ENCODE measurements at regions not wholly inside any gene's neighbourhood (a gene's known extent, or its start where the extent isn't known, plus 50 kb on each side); places are given as distances from the start of the nearest gene placed in this dataset.
"Not testable (repeated sequence)": the region's sequence is repeated elsewhere in the genome, so short reads cannot be mapped to it uniquely, and the experiment has no call there.

DNA sequence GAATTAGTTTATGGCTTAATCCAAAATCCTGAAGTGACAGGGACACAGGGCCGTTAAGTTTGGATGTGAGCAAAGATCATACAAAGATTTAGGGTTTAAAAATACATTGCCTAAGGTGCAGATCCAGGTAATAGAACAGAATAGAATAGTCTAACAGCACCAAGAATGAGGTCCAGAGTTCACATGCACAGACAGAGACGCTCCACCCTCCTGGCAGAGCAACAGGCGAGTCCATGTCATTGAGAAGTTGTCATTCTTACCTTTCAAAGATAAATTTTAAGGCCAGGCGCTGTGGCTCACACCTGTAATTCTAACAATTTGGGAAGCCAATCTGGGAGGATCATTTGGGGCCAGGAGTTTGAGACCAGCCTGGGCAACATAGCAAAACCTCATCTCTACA, 209.1 kb upstream of the AUTS2 start:
- no peak for DNase-seq

DNA sequence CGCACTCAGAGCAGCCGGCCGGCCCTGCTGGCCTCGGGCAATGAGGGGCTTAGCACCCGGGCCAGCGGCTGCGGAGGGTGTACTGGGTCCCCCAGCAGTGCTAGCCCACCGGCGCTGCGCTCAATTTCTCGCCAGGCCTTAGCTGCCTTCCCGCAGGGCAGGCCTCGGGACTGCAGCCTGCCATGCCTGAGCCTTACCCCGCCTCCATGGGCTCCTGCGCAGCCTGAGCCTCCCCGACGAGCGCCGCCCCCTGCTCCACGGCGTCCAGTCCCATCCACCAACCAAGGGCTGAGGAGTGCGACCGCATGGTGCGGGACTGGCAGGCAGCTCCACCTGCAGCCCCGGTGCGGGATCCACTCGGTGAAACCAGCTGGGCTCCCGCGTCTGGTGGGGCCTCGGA, 204.4 kb upstream of the AUTS2 start:
- not testable (repeated sequence) for DNase-seq

GRCh38 chr7:69395061-69395714, 203.1 kb upstream of the AUTS2 start:
- no peak for DNase-seq

DNA sequence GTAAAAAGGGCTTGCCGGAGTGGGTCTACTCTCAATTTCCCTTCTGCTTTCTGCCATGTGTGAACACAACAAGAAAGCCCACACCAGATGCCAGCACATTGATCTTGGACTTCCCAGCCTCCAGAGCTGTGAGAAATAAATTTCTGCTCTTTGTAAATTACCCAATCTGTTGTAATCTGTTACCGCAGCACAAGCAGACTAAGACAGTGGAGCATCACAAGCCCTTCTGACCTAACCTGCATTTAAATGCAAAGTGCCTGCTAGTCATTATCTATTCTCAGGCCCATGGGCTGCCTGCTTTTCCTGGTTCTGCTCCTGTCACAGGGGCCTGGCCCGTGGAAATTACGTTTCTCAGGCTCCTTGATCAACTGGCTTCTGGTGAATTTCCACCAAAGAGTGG, 199.3 kb upstream of the AUTS2 start:
- DNase-seq, result no peak

GRCh38 chr7:69399401-69399800, 198.9 kb upstream of the AUTS2 start:
- DNase-seq, result no peak

DNA sequence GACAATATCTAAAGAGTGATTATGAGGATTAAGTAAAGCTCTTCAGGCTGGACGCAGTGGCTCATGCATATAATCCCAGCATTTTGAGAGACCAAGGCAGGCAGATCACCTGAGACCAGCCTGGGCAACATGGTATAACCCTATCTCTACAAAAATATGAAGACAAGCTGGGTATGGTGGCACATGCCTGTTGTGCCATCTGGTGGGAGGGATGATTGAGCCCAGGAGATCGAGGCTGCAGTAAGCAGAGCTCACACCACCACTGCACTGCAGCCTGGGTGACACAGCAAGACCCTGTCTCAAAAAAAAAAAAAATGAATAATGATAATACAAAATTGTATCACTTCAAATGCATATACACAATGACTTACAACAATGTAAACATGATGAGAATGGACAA, 195.6 kb upstream of the AUTS2 start:
- DNase-seq, result no peak

- DNase-seq, result no peak
Measured at GRCh38 chr7:69403169-69403568, 195.1 kb upstream of the AUTS2 start.

DNA sequence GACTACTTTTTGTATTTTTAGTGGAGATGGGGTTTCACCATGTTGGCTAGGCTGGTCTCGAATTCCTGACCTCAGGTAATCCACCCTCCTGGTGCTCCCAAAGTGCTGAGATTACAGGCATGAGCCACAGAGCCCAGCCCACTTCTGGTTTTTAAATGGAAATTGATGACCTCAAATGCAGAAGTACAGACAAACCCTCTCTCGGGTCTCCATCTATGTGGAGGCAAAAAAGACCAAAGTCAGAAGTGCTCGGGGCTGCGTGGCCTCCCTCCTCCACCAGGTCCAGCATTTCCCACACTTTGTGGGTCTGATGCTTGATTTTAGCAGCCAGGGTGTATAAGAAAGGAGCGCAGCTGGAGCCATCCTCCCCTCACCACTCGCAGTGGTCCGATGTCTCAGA, 187.3 kb upstream of the AUTS2 start:
- DNase-seq, result no peak

DNA sequence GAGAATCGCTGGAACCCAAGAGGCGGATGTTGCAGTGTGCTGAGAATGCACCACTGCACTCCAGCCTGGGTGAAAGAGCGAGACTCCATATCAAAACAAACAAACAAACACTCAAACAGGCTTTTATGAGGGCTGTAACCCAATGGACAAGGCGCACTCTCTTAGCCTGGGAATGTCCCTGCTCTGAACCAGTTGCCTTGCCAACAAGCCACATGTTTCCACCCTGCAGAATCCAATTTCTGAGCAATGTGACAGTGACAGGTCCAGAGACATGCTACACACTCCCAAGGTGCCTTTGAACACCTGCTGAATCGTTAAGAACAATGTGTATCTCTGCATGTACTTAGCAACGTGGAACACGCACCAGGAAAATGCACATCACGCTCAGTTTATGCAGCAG, 186.8 kb upstream of the AUTS2 start:
- no peak for DNase-seq

DNA sequence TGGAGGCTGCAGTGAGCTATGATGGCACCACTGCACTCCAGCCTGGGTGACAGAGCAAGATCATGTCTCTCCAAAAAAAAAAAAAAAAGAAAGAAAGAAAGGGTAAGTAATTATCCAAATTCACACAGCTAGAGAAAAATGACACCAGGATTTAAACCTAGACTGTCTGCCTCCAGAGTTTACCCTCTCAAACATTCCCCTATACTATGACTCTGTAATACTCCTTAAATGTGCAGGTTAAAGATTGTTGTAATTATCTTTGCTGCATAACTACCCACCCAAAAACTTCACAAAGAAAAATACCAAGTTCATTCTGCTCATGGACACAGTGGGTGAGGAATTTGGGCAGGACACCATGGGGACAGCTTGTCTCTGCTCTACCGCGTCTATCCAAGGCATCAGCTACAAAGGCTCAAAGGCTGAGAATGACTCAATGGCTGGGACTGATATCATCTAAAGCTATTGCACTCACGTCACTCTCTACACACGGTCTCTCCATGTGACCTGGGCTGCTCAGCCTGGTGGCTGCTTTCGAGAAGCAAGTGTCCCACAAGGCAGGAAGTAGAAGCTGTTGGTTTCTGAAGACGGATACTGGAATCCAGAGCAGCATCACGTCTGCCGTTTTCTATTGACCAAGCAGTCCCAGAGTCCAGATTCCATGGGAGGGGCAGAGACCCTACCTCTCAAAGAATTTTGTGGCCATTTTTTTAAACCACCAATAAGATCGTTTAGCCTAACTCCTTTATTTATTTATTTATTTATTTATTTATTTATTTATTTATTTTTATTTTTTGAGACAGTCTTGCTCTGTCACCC, 185.7 kb upstream of the AUTS2 start:
- no peak for DNase-seq

- no peak for DNase-seq
Measured at GRCh38 chr7:69414555-69414954, 183.7 kb upstream of the AUTS2 start.

- DNase-seq, result no peak
Measured at GRCh38 chr7:69418869-69419670, 179.2 kb upstream of the AUTS2 start.

DNA sequence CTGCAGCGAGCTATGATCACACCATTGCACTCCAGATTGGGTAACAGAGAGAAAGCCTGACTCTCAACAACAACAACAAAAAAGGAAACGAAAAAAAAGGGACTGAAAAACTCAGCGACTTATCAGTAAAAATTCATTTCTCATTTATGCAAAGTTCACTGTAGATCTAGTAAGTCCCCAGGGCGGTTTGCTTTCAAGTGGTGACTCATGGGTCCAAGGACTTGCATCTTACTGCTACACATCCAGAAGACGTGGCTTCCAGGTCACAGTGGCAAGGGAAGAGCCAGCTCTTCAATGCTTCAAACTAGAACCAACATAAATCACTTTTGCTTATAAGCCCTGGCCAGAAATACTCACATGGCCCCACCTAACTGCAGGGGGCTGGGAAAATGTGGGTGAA, 178.3 kb upstream of the AUTS2 start:
- DNase-seq, result no peak

DNA sequence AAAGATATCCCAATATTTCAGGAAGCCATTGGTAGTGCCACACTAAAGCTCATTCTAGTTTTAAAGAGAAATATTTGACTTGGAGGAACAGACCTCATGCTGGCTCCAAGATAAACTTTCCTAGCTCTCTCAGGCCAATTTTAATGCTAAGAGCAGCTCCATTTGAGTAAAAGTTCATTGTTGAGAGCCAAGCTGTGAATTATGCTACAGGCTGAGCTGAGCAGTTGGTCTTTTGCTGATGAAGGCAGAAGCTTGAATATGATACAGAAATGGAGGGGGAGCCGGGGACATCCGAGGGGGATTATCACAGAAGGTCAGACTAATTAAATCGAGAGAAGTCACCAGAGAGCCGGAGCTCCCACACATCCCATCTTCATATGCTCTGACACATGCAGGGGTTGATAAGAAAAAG, 175.7 kb upstream of the AUTS2 start:
- no peak for DNase-seq

DNA sequence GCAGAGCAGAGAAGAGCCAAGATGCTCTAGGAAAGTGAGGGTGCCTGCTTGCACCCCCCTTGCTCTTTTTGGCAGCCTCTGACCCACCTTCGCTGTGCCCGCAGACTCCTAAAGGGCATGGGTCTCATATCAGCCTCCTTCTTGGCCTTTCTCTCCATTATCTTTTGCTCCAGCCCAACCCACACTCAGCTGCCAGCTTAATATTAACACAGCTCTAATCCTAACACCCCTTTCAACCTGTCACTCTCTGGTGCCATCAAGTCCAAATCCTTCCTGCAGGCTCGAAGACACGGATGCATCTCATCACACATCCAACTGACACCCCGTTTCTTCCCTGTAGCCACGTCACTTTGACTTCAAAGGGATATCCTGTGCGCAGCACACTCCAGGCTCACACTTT, 171.6 kb upstream of the AUTS2 start:
- no peak for DNase-seq

GRCh38 chr7:69428089-69428488, 170.2 kb upstream of the AUTS2 start:
- DNase-seq, result no peak

DNA sequence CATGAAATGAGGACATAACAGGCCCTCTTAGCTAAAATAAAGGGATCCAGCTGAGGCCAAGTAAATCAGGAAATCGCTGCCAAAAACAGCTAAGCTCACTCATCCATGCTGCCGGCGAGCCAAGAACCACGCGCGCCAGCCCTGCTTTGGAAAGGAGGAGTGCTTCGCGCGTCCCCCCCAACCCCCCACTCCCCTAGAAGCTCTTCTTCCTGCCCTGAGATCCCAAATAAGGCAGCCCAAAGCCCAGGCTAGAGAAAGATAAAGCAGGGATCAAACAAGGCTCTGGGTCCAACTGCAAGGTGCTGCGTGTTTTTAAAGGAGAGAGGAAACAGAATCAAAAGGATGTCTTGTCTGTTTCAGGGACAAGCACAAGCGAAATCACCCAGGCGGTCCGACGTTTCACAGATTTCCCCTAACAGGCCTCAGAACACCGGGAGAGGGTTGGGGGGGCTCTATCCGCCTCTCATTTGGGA, 168.3 kb upstream of the AUTS2 start:
- no peak for DNase-seq

DNA sequence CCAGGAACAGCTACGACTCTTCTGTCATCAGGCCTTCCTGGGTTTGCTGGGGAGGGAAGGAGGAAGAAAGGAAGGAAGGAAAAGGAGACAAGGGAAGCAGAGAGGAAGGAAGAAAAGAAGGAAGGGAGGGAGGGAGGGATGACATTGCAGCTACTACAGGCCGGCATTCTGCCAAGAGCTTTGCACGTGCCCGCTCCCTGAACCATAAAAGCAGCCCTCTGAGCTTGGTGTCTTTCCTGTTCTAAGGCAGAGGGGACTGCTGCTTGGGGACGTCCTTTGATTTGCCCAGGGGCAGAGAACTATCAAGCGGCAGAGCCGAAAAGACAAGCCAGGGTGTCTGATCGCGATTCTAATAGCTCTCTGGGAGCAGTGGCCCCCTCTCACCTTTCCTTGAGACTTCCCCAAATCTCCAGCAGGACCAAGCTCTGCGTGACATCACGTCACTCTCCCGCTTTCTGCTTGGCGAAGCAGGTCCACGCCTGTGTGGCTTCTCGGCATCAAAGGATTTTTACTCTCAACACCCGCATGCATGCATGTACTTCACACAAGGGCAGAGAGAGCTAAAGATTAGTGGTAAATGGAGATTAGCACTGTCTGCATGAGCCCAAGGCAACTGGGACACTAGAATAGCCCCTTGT, 167.8 kb upstream of the AUTS2 start:
- DNase-seq, result no peak

DNA sequence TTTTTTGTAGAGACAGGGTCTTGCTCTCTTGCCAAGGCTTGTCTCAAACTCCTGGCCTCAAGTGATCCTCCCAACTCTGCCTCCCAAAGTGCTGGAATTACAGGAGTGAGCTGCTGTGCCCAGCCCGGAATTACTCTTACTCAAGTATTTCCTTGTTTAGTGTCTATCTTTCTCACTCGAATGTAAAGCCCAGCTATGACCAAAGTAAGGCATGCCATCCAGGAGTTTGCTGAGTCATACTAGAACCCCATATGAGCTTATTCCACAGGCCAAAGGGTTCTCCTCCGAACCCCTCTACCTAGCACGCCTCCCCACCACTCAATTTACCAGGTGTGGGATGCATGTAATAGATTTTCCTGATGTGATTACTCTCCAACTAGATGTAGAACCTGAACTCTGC, 166.6 kb upstream of the AUTS2 start:
- no peak for DNase-seq

DNA sequence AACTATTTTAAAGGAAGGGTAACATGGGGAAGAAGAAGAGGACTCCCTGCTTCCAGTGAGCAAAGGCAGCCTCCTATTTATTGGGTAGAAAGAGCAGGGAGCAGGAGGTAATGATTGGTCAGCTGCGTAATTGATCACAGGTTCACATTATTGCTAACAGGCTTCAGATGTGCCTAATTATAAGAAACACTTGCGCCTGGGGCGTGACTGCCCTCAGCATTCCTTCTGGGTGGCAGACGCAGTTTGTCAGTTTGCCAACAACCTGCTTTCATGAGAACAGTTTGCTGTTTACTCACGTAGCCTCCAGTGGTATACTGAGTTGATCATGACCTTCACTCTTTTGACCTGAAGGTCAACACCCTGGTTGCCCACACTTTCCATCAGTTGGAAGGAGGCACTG, 166.0 kb upstream of the AUTS2 start:
- DNase-seq, result not testable (repeated sequence)

DNA sequence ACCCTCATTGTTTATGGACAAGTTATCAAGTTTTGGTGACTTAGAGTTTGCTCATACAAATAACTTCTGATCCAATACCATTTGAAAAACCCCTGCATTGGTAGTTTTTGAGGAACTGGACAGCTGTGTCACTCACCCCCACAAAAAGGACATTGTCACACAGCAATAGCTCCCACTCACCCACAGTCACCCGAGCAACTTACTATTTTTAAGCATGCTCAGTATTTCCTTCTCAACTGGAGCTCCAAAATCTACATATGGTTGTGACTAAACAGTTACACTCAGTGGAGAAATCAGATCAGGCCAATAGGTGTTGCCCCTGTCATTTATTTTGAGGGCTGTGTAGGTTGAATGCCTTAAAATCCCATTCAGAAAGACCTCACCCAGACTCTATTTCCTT, 165.2 kb upstream of the AUTS2 start:
- DNase-seq, result no peak

GRCh38 chr7:69434398-69434815, 163.9 kb upstream of the AUTS2 start:
- no peak for DNase-seq

DNA sequence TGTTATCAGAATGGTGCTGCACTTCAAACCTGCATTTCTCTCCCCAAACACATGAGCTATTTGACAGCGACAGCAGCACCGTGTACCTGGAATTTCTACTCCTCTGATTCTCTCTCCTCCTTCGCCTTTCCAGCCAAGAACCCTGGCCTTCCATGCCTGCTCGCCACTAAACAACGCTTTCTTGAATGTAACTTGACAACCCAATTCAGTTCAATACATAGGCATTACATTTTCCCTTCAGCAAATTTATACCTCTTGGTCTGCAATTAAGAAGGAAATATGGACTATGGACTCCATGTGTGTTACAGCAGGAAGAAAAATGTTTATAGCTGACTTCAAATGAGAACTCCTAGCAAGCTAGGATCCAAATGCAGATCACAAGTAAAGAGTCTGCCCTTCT, 162.6 kb upstream of the AUTS2 start:
- DNase-seq, result no peak

Measured in activated CD8-positive, alpha-beta memory T cell treated with anti-CD3 and anti-CD28 coated beads for 24 hours (primary cell).